SK-N-SH (cell line): ENCODE measurements at regions not wholly inside any gene's neighbourhood (a gene's known extent, or its start where the extent isn't known, plus 50 kb on each side); places are given as distances from the start of the nearest gene placed in this dataset.
A peak's percentile ranks its signal among the peaks of the same experiment; 100 is the strongest.

ENCODE experiments used
- CTCF ChIA-PET: fragments of 300-600, 350-600 bp; formaldehyde crosslinking; extraction: SDS; loops from one replicate; lab custom pipeline; 2021; lab: Yijun Ruan, JAX
- POLR2A ChIA-PET: fragments of 350-600 bp; sonication (Branson Sonifier 250); formaldehyde crosslinking; extraction: SDS; loops from one replicate; lab custom pipeline; 2020; ENCODE audit warnings: antibody characterized with exemption, inconsistent platforms; lab: Yijun Ruan, JAX
- DNase-seq: peaks from one replicate; pipeline ENCODE4 v3.0.0; 2012
- H2AFZ ChIP-seq: fragments of 200-600 bp; sonication (generic); 2 replicates; pipeline ENCODE4 v1.8.1; 2016; ENCODE audit warnings: antibody characterized with exemption, mild to moderate bottlenecking, low read depth
- H3F3A ChIP-seq: fragments of 200-600 bp; sonication (generic); replicated peaks from 2 replicates; pipeline ENCODE3; 2016; ENCODE audit warnings: antibody characterized with exemption, mild to moderate bottlenecking; ENCODE audit not compliant: insufficient read depth
- H3K27ac ChIP-seq, 2 experiments: fragments of 200-500 bp in 1 of 2; fragments of 200-600 bp in 1 of 2; sonication (Bioruptor generic) in 1 of 2; sonication (generic), shearing (Covaris generic) in 1 of 2; 2 replicates each; pipeline versions ENCODE4 v1.5.1 to v1.6.1; 2014 to 2016; ENCODE audit warnings: low read depth in 2 of 2, inconsistent platforms in 1 of 2, low read length in 1 of 2, mild to moderate bottlenecking in 1 of 2, mixed read lengths in 1 of 2
- H3K27me3 ChIP-seq: fragments of 200-600 bp; sonication (generic), shearing (Covaris generic); 2 replicates; pipeline ENCODE4 v1.6.1; 2016; ENCODE audit warnings: mixed run types; ENCODE audit not compliant: insufficient read depth
- H3K36me3 ChIP-seq, 2 experiments: fragments of 200-500 bp in 1 of 2; fragments of 200-600 bp in 1 of 2; sonication (Bioruptor generic) in 1 of 2; sonication (generic) in 1 of 2; replicated peaks in 1 of 2; 2 replicates each; pipeline versions ENCODE3 to v1.5.1; 2014 to 2016; ENCODE audit warnings: low read length in 1 of 2, mild to moderate bottlenecking in 1 of 2; ENCODE audit not compliant: insufficient read depth in 2 of 2, control insufficient read depth in 1 of 2
- H3K4me1 ChIP-seq, 2 experiments: fragments of 200-500 bp in 1 of 2; fragments of 200-600 bp in 1 of 2; sonication (Bioruptor generic) in 1 of 2; sonication (generic), shearing (Covaris generic) in 1 of 2; 2 replicates each; pipeline versions ENCODE4 v1.5.1 to v1.6.1; 2014 to 2016; ENCODE audit warnings: low read depth in 1 of 2, low read length in 1 of 2, mixed run types in 1 of 2; ENCODE audit not compliant: insufficient read depth in 2 of 2, control insufficient read depth in 1 of 2
- H3K4me2 ChIP-seq: fragments of 200-600 bp; sonication (generic), shearing (Covaris generic); 2 replicates; pipeline ENCODE4 v1.6.1; 2017; ENCODE audit warnings: mixed run types
- H3K4me3 ChIP-seq, 2 experiments: fragments of 200-500 bp in 1 of 2; fragments of 200-600 bp in 1 of 2; sonication (Bioruptor generic) in 1 of 2; sonication (generic), shearing (Covaris generic) in 1 of 2; 2 replicates each; pipeline versions ENCODE4 v1.5.1 to v1.8.1; 2014 to 2016; ENCODE audit warnings: low read depth in 2 of 2, inconsistent platforms in 1 of 2, low read length in 1 of 2, mild to moderate bottlenecking in 1 of 2, mixed read lengths in 1 of 2, moderate library complexity in 1 of 2
- H3K79me2 ChIP-seq: fragments of 200-600 bp; sonication (generic); 2 replicates; pipeline ENCODE4 v1.8.1; 2017; ENCODE audit warnings: mild to moderate bottlenecking; ENCODE audit not compliant: insufficient read depth
- H3K9ac ChIP-seq: fragments of 200-600 bp; sonication (generic); 2 replicates; pipeline ENCODE4 v1.6.1; 2017; ENCODE audit warnings: mixed run types
- H3K9me2 ChIP-seq: fragments of 200-600 bp; sonication (generic); 2 replicates; pipeline ENCODE4 v1.6.1; 2017; ENCODE audit warnings: mixed run types
- H3K9me3 ChIP-seq: fragments of 200-600 bp; sonication (generic); 2 replicates; pipeline ENCODE4 v1.6.1; 2017; ENCODE audit warnings: mixed run types, mild to moderate bottlenecking, moderate library complexity
- H4K20me1 ChIP-seq: fragments of 200-600 bp; sonication (generic); 2 replicates; pipeline ENCODE4 v1.6.1; 2017; ENCODE audit warnings: mild to moderate bottlenecking, mixed run types; ENCODE audit not compliant: insufficient read depth
- CHD2 ChIP-seq: fragments of 150-350 bp; IDR thresholded peaks from 2 replicates; pipeline ENCODE4 v1.6.1; 2018; ENCODE audit warnings: low read length; ENCODE audit not compliant: partially characterized antibody
- FOXJ3 ChIP-seq: sonication (generic); formaldehyde crosslinking; IDR thresholded peaks from 2 replicates; pipeline ENCODE4 v1.5.1; 2020; ENCODE audit warnings: mild to moderate bottlenecking, missing genetic modification reagents
- GABPA ChIP-seq: IDR thresholded peaks from 2 replicates; pipeline ENCODE4 v1.4.0; 2012; ENCODE audit warnings: low read depth, mild to moderate bottlenecking
- JUND ChIP-seq: IDR thresholded peaks from 2 replicates; pipeline ENCODE4 v1.4.0; 2012
- MEF2A ChIP-seq: IDR thresholded peaks from 2 replicates; pipeline ENCODE4 v1.4.0; 2012; ENCODE audit warnings: low read depth, borderline replicate concordance
- MXI1 ChIP-seq: IDR thresholded peaks from 2 replicates; pipeline ENCODE4 v1.6.1; 2012; ENCODE audit warnings: mild to moderate bottlenecking, low read depth, low read length, improper control_type of control experiment
- NFIC ChIP-seq: IDR thresholded peaks from 2 replicates; pipeline ENCODE4 v1.4.0; 2012; ENCODE audit warnings: borderline replicate concordance
- RCOR1 ChIP-seq: fragments of 150-350 bp; IDR thresholded peaks from 2 replicates; pipeline ENCODE4 v1.6.1; 2017; ENCODE audit warnings: antibody characterized with exemption, low read length
- RFX5 ChIP-seq: IDR thresholded peaks from 2 replicates; pipeline ENCODE4 v1.6.1; 2012; ENCODE audit warnings: mild to moderate bottlenecking, improper control_type of control experiment, low read length
- SIN3A ChIP-seq: IDR thresholded peaks from 2 replicates; pipeline ENCODE4 v1.6.1; 2012; ENCODE audit warnings: low read depth, mild to moderate bottlenecking, low read length, moderate library complexity, borderline replicate concordance
- TAF1 ChIP-seq: IDR thresholded peaks from 2 replicates; pipeline ENCODE4 v1.6.1; 2012; ENCODE audit warnings: low read depth, mild to moderate bottlenecking, low read length, moderate library complexity, borderline replicate concordance
- TCF12 ChIP-seq: IDR thresholded peaks from 2 replicates; pipeline ENCODE4 v1.4.0; 2012
- TEAD4 ChIP-seq: IDR thresholded peaks from 2 replicates; pipeline ENCODE4 v1.4.0; 2012; ENCODE audit warnings: mild to moderate bottlenecking, borderline replicate concordance; ENCODE audit not compliant: insufficient read depth
- YY1 ChIP-seq: IDR thresholded peaks from 2 replicates; pipeline ENCODE4 v1.4.0; 2012; ENCODE audit warnings: low read depth, mild to moderate bottlenecking
- WGBS: methylation state at CpG from one replicate; pipeline ENCODE4 v1.1.6; 2017; ENCODE audit warnings: low lambda C conversion rate; 5-methylcytosine and 5-hydroxymethylcytosine counted together
- TF ChIP-seq, protein P1 (sequence below): IDR thresholded peaks from 2 replicates; pipeline ENCODE4 v1.4.0; 2012; ENCODE audit warnings: low read depth, borderline replicate concordance
- TF ChIP-seq, protein P2 (sequence below): fragments of 200-600 bp; sonication (generic); IDR thresholded peaks from 2 replicates; pipeline ENCODE4 v1.6.1; 2017; ENCODE audit warnings: antibody characterized with exemption, mild to moderate bottlenecking, moderate library complexity
- TF ChIP-seq, protein P3 (sequence below): IDR thresholded peaks from 2 replicates; pipeline ENCODE4 v1.4.0; 2012; ENCODE audit warnings: low read depth, borderline replicate concordance

DNA sequence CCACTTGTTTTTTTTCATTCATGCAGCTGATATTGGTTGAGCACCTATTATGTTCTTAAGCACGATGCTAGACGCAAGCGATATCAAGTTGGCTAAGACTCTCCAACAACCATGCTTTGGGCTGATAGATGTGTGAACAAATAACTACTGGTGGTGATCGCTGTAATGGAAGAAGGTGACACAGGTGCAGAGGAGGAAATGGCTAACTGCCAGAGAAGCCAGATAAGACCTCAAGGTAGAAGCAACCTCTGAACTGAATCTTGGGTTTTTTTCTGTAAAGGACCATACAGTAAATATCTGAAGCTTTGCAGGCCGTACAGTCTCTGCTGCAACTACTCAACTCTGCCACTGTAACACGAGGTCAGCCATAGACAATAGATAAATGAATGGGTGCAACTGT is 97.9 kb downstream of the C17orf67 start:
- CTCF ChIA-PET: interaction anchor here (2.2 kb wide), 1 partner anchor 20 kb away, joined by 14 read pairs; no protein-coding TSS in a partner anchor

DNA sequence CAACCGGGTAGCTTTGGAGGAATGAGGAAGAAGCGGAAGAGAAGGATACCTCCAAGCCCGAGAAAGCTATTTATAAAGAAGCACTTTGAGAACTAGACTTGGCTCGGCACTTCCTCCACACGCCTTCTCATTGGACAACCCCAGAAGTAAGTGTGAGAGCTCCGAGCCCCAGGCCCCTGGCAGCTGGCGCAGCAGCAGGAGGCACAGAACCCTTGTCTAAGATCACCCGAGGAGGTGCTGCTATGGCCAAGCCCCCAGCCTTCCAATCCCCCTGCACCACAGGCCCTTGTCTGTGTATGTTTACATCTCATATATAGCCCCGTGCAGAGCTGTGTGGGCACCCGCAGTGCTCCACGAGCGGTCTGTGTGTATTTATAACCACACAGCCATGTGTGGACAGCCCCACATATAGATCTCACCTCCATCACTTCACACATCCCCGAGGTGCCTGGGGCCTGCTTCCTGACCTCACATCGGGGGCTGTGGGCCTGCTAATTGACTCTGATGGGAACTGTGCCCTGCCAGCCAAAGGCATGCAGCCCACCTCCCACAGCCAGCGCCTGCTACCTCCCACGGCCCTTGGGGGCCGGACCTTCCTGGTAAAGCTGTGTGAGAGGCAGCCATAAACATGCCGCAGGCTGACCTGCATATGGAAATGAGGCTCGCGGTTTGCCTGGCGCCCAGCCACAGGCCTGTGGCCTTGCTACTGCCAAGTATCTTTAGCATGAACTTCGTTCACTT is 96.1 kb downstream of the C17orf67 start:
- Histone ChIP-seq H3K27me3 (no peaks in the 10 kb centered on the region; the same call in 1 of the 2 replicates), H3K9ac (no peak overlapping the region), H3K4me3 (no peak overlapping the region), H3K9me2 (no peaks in the 10 kb centered on the region), H3K9me3 (no peaks in the 10 kb centered on the region), H2AFZ (no peak overlapping the region), H3K36me3 (no peaks in the 10 kb centered on the region), H3K79me2 (no peaks in the 10 kb centered on the region), H3F3A (no peaks in the 10 kb centered on the region), H3K27ac (no peak overlapping the region), H3K4me1 (no peaks in the 10 kb centered on the region), H3K4me2 (no peak overlapping the region), H4K20me1 (no peaks in the 10 kb centered on the region)
- DNase-seq: no peak
- TF ChIP-seq CHD2 (no peak), NFIC (peak; percentile 84), TCF12 (peak; percentile 36; the same call in 1 of the 2 replicates), JUND (no peak), MXI1 (no peak), RCOR1 (no peak), MEF2A (no peak)
- WGBS: 59% methylated on average over 22 of the region's 22 CpGs
- ChIA-PET CTCF (interaction anchor here (0.9 to 4.4 kb wide), 5 partner anchors 13 to 147 kb away, joined by 3 to 31 read pairs (median 3); no protein-coding TSS in a partner anchor), POLR2A (no interaction called here)

More for the DNA sequence above, 97.9 kb downstream of the C17orf67 start:
- POLR2A ChIA-PET: no interaction called here
- TF ChIP-seq TAF1 (no peak), GABPA (no peak), YY1 (no peak), FOXJ3 (CRISPR knock-in tag) (no peak), RFX5 (no peak), TEAD4 (no peak), SIN3A (no peak)
- TF ChIP-seq, protein P1, sequence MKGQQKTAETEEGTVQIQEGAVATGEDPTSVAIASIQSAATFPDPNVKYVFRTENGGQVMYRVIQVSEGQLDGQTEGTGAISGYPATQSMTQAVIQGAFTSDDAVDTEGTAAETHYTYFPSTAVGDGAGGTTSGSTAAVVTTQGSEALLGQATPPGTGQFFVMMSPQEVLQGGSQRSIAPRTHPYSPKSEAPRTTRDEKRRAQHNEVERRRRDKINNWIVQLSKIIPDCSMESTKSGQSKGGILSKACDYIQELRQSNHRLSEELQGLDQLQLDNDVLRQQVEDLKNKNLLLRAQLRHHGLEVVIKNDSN: no peak
- TF ChIP-seq, protein P2, sequence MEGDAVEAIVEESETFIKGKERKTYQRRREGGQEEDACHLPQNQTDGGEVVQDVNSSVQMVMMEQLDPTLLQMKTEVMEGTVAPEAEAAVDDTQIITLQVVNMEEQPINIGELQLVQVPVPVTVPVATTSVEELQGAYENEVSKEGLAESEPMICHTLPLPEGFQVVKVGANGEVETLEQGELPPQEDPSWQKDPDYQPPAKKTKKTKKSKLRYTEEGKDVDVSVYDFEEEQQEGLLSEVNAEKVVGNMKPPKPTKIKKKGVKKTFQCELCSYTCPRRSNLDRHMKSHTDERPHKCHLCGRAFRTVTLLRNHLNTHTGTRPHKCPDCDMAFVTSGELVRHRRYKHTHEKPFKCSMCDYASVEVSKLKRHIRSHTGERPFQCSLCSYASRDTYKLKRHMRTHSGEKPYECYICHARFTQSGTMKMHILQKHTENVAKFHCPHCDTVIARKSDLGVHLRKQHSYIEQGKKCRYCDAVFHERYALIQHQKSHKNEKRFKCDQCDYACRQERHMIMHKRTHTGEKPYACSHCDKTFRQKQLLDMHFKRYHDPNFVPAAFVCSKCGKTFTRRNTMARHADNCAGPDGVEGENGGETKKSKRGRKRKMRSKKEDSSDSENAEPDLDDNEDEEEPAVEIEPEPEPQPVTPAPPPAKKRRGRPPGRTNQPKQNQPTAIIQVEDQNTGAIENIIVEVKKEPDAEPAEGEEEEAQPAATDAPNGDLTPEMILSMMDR: no peak
- TF ChIP-seq, protein P3, sequence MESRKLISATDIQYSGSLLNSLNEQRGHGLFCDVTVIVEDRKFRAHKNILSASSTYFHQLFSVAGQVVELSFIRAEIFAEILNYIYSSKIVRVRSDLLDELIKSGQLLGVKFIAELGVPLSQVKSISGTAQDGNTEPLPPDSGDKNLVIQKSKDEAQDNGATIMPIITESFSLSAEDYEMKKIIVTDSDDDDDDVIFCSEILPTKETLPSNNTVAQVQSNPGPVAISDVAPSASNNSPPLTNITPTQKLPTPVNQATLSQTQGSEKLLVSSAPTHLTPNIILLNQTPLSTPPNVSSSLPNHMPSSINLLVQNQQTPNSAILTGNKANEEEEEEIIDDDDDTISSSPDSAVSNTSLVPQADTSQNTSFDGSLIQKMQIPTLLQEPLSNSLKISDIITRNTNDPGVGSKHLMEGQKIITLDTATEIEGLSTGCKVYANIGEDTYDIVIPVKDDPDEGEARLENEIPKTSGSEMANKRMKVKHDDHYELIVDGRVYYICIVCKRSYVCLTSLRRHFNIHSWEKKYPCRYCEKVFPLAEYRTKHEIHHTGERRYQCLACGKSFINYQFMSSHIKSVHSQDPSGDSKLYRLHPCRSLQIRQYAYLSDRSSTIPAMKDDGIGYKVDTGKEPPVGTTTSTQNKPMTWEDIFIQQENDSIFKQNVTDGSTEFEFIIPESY: no peak
- DNase-seq: no peak
- Histone ChIP-seq H3K27me3 (no peaks in the 10 kb centered on the region; the same call in 1 of the 2 replicates), H3K27ac (no peak overlapping the region), H3F3A (no peaks in the 10 kb centered on the region), H3K9ac (no peak overlapping the region), H4K20me1 (no peaks in the 10 kb centered on the region), H3K9me2 (no peaks in the 10 kb centered on the region), H3K4me1 (no peaks in the 10 kb centered on the region), H3K4me3 (no peak overlapping the region), H3K79me2 (no peaks in the 10 kb centered on the region), H3K4me2 (no peak overlapping the region), H3K36me3 (no peaks in the 10 kb centered on the region), H2AFZ (no peak overlapping the region), H3K9me3 (no peaks in the 10 kb centered on the region)
- 75% methylated on average over 6 of the region's 6 CpGs for WGBS
